ENCODE measurements at regions not wholly inside any gene's neighbourhood (a gene's known extent, or its start where the extent isn't known, plus 50 kb on each side); places are given as distances from the start of the nearest gene placed in this dataset.

DNA sequence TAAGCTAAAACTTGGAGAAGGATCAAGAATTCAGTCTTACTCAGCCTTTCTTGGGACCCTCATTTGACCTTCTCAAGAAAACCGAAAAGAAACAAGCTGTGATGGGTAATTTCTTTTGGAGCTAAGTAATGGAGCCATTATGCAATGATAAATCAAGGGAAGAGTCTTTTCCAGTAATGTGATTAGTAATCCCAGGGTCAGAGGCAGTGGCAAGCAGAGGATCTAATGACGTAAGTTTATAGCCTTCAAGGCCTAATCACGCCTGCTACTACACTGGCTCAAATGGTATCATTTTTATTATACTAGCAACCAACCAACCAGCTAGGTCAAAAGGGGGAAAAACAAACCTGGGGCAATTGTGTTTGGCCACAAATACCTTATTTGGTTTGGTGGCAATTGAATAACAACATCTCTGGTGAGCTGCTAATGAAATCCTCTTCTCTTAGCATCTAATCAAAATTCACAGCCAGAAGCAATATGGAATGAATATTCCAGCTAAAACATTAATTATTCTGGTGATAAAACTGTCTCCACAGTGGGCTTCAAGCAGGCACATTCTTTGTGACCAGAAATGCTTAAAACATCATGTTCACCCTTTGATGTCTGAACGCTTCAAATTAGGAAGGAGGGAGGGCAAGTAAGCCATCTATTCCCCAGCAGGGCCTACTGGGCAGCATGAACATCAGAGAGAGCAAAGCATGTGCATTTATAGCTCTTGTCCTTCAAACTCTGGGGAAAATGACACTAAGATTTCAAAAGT, 114.9 kb upstream of the SULT1C3 start:
- TF ChIP-seq CEBPB (IDR thresholded peaks at IDR 0.05) (no peak), FOXM1 (IDR thresholded peaks at IDR 0.05; ENCODE audit: borderline replicate concordance, low read depth) (no peak), TCF12 (IDR thresholded peaks at IDR 0.05; ENCODE audit: low read depth) (no peak), CREB1 (IDR thresholded peaks at IDR 0.05; ENCODE audit: low read depth) (no peak), YY1 (IDR thresholded peaks at IDR 0.05; ENCODE audit: low read depth) (no peak), RAD21 (IDR thresholded peaks at IDR 0.05; ENCODE audit: low read depth) (no peak), TAF1 (IDR thresholded peaks at IDR 0.05; ENCODE audit: low read depth) (no peak), EP300 (IDR thresholded peaks at IDR 0.05; ENCODE audit: borderline replicate concordance) (no peak), EGR1 (IDR thresholded peaks at IDR 0.05) (no peak), TEAD4 (IDR thresholded peaks at IDR 0.05) (no peak)
- TF ChIP-seq, protein P1, sequence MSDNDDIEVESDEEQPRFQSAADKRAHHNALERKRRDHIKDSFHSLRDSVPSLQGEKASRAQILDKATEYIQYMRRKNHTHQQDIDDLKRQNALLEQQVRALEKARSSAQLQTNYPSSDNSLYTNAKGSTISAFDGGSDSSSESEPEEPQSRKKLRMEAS (IDR thresholded peaks at IDR 0.05) = no peak
- TF ChIP-seq, protein P2, sequence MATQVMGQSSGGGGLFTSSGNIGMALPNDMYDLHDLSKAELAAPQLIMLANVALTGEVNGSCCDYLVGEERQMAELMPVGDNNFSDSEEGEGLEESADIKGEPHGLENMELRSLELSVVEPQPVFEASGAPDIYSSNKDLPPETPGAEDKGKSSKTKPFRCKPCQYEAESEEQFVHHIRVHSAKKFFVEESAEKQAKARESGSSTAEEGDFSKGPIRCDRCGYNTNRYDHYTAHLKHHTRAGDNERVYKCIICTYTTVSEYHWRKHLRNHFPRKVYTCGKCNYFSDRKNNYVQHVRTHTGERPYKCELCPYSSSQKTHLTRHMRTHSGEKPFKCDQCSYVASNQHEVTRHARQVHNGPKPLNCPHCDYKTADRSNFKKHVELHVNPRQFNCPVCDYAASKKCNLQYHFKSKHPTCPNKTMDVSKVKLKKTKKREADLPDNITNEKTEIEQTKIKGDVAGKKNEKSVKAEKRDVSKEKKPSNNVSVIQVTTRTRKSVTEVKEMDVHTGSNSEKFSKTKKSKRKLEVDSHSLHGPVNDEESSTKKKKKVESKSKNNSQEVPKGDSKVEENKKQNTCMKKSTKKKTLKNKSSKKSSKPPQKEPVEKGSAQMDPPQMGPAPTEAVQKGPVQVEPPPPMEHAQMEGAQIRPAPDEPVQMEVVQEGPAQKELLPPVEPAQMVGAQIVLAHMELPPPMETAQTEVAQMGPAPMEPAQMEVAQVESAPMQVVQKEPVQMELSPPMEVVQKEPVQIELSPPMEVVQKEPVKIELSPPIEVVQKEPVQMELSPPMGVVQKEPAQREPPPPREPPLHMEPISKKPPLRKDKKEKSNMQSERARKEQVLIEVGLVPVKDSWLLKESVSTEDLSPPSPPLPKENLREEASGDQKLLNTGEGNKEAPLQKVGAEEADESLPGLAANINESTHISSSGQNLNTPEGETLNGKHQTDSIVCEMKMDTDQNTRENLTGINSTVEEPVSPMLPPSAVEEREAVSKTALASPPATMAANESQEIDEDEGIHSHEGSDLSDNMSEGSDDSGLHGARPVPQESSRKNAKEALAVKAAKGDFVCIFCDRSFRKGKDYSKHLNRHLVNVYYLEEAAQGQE (IDR thresholded peaks at IDR 0.05; ENCODE audit: low read depth) = no peak

Data from Ishikawa (cell line).